ENCODE measurements at regions not wholly inside any gene's neighbourhood (a gene's known extent, or its start where the extent isn't known, plus 50 kb on each side); places are given as distances from the start of the nearest gene placed in this dataset.

DNA sequence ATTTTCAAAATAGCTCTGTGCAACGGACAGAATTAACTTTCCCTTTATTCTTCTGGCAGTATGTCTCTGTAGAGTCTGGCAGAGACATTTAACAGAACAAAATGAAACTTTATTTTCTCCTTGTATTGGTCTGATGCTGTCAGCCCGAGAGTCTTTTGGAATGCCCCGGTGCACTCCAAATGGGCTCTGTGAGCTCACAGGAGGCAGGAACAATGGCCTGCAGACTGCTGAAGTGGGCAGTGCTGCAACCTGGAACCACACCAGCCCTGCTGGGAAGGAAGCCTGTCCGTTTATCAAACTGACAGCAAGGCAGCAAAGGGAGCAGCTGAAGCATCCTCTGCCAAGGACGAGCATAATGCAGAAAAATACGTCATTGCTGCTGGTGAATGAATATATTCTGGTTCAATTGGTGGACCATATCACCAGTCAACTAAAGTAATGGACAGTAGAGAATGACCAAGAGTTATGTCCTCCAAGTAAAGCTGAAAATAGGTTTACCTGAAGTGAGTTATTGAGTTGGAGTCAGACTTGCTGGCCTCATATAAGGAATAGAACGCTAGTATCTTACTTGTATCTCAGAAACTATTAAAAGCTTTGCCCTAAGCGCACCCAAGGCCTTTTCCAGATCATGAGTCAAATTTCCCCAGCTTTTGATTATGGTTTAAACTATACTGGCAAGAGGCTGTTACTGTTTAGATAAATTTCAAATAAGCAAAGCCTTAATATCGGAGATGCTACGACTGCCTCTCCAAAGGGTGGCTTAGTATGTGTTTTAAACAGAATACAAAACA, 207.6 kb upstream of the TANK start:
- Histone ChIP-seq H3K27me3 (replicated peaks; ENCODE audit: control insufficient read depth, insufficient read depth, low read length) (no peaks in the 10 kb centered on the region), H3K36me3 (ENCODE audit: control insufficient read depth, insufficient read depth, low read length) (no peaks in the 10 kb centered on the region), H3K4me3 (replicated peaks; ENCODE audit: low read depth, low read length) (no peak overlapping the region)
- TF ChIP-seq, protein P1, sequence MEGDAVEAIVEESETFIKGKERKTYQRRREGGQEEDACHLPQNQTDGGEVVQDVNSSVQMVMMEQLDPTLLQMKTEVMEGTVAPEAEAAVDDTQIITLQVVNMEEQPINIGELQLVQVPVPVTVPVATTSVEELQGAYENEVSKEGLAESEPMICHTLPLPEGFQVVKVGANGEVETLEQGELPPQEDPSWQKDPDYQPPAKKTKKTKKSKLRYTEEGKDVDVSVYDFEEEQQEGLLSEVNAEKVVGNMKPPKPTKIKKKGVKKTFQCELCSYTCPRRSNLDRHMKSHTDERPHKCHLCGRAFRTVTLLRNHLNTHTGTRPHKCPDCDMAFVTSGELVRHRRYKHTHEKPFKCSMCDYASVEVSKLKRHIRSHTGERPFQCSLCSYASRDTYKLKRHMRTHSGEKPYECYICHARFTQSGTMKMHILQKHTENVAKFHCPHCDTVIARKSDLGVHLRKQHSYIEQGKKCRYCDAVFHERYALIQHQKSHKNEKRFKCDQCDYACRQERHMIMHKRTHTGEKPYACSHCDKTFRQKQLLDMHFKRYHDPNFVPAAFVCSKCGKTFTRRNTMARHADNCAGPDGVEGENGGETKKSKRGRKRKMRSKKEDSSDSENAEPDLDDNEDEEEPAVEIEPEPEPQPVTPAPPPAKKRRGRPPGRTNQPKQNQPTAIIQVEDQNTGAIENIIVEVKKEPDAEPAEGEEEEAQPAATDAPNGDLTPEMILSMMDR (IDR thresholded peaks at IDR 0.05; ENCODE audit: insufficient read depth, low read length, poor library complexity, severe bottlenecking): no peak
- no peak for DNase-seq (ENCODE audit: extremely low read depth, insufficient read length)

DNA sequence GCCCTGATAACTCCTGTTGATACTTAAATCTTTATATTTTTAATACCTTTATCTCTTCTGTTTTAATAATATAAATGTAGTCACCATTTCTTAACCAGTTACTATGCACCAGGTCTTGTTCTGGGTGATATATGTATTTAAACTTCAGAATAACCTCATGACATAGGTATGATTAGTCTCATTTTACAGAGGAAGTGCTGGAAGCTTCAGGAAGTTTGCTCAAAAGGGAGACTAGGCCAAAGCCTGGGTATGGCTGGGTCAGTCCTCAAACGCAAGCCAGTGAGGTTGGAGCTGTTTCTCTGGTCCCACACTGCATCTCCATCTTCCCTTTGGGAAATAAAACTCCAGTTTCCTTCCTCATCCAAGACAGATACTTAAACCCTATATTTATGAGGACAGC, 204.7 kb upstream of the TANK start:
- DNase-seq (ENCODE audit: extremely low read depth, insufficient read length): no peak
- H3K27me3 ChIP-seq (replicated peaks; ENCODE audit: control insufficient read depth, insufficient read depth, low read length): no peaks in the 10 kb centered on the region
- TF ChIP-seq, protein P1 (IDR thresholded peaks at IDR 0.05; ENCODE audit: insufficient read depth, low read length, poor library complexity, severe bottlenecking): no peak

DNA sequence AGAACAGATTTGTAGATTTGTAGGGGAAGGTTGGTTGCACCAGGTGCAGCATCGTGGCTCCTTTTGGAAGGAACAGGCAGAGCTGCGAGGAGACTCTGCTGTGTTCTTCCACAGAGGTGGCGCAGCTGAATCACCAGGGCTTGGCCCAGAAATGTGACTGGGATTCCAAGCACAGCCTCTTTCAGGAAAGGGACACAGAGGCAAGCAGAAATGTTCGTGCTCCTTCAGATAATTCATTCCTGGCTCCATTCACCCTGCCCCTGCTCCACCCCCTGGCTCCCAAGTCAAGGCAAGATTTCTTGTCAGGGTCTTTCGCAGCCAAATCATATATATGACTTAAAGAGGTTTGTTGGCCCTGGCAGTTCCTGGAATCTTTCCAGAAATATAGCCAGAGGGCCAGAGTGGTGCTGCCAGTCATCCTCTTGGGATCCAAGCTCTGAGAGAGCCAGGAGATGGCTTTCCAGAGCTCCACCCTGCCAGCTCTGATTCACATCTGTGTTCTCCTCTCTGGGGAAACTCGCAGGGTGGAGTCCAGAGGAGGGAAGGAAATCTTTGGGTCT, 203.9 kb upstream of the TANK start:
- no peak for DNase-seq (ENCODE audit: extremely low read depth, insufficient read length)

More for the DNA sequence above, 204.7 kb upstream of the TANK start:
- H3K4me3 ChIP-seq (replicated peaks; ENCODE audit: low read depth, low read length): no peak overlapping the region
- H3K36me3 ChIP-seq (ENCODE audit: control insufficient read depth, insufficient read depth, low read length): no peaks in the 10 kb centered on the region

DNA sequence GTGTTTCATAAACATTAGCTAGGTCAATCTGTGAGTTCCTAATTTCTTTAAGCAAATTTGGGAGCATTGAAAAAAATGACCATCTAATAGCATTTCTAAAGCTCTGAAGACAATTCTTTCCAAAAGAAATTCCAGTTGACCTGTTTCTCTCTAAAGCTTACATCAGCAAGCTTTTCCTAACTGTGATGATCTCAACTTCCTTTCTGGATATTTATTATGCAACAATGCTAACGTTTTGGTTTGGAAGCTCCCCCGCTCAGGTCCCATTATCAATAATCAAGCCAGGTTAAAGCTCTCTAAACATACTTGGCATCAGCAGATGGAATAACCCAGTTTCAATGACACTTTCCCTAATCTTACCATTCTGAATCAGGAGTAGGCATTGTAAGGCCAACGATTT, 196.3 kb upstream of the TANK start:
- no peak for DNase-seq (ENCODE audit: extremely low read depth, insufficient read length)
- TF ChIP-seq, protein P1 (IDR thresholded peaks at IDR 0.05; ENCODE audit: insufficient read depth, low read length, poor library complexity, severe bottlenecking): no peak
- no peak overlapping the region for H3K4me3 ChIP-seq (replicated peaks; ENCODE audit: low read depth, low read length)
- H3K27me3 ChIP-seq (replicated peaks; ENCODE audit: control insufficient read depth, insufficient read depth, low read length): no peaks in the 10 kb centered on the region
- H3K36me3 ChIP-seq (ENCODE audit: control insufficient read depth, insufficient read depth, low read length): no peaks in the 10 kb centered on the region

More for the DNA sequence above, 203.9 kb upstream of the TANK start:
- Histone ChIP-seq H3K36me3 (ENCODE audit: control insufficient read depth, insufficient read depth, low read length) (no peaks in the 10 kb centered on the region), H3K27me3 (replicated peaks; ENCODE audit: control insufficient read depth, insufficient read depth, low read length) (no peaks in the 10 kb centered on the region), H3K4me3 (replicated peaks; ENCODE audit: low read depth, low read length) (no peak overlapping the region)
- TF ChIP-seq, protein P1 (IDR thresholded peaks at IDR 0.05; ENCODE audit: insufficient read depth, low read length, poor library complexity, severe bottlenecking): no peak

DNA sequence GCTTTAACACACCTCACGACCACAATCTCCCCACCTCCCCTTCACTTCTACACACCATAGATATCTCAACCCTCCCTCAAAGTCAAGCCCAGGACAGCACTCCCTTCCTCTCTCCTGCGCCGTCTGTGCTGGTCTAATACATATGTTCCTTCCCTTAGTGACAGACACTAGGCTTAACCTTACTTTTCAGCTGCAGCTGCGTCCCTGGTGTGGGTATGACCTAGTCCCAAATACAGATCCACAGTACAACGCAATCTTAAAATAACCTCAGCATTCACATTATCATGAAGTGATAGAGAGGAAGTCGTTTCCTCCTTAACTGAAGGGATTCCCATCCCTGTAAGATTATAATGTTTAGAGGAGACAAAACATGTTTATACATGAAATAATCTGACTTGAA, 192.7 kb upstream of the TANK start:
- TF ChIP-seq, protein P1 (IDR thresholded peaks at IDR 0.05; ENCODE audit: insufficient read depth, low read length, poor library complexity, severe bottlenecking): no peak
- H3K36me3 ChIP-seq (ENCODE audit: control insufficient read depth, insufficient read depth, low read length): no peaks in the 10 kb centered on the region
- H3K27me3 ChIP-seq (replicated peaks; ENCODE audit: control insufficient read depth, insufficient read depth, low read length): no peaks in the 10 kb centered on the region
- no peak for DNase-seq (ENCODE audit: extremely low read depth, insufficient read length)
- H3K4me3 ChIP-seq (replicated peaks; ENCODE audit: low read depth, low read length): no peak overlapping the region
